ENCODE measurements at regions not wholly inside any gene's neighbourhood (a gene's known extent, or its start where the extent isn't known, plus 50 kb on each side); places are given as distances from the start of the nearest gene placed in this dataset.

DNA sequence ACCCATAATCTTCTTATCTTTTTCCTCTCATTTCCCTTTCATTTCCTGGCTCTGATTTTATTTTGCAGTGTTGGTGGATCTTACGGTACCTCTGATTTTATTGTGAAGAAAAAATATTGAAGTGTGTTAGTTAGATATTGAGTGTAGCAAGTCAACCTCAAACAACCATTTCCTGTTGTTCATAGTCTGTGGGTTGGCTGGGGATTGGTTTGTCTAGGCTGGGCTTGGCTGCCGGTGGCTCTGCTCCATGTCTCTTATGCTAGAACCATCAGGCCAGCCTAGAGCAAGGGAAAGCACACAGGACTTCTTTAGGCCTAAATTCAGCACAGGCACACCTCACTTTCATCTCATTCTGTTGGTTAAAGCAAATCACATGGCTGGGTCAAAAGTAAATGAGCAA is 383.1 kb upstream of the LCORL start:
- no peaks in the 10 kb centered on the region for H3K36me3 ChIP-seq (ENCODE audit: insufficient read depth, low read length)
- H3K4me3 ChIP-seq (ENCODE audit: low read depth in 1 of 2, low read length in 2 of 2) = no peak overlapping the region
- no peaks in the 10 kb centered on the region for H3K4me1 ChIP-seq (ENCODE audit: insufficient read depth, low read length)
- H3K9me3 ChIP-seq (ENCODE audit: low read length) = no peaks in the 10 kb centered on the region
- H3K27ac ChIP-seq (ENCODE audit: low read depth, low read length) = no peak overlapping the region
- H3K27me3 ChIP-seq (ENCODE audit: control insufficient read depth in 1 of 2, insufficient read depth in 2 of 2, low read length in 2 of 2) = no peaks in the 10 kb centered on the region
- no peak overlapping the region for H3K9ac ChIP-seq (ENCODE audit: low read length)

GRCh38 chr4:18403327-18403726 is 381.8 kb upstream of the LCORL start:
- H3K27ac ChIP-seq (ENCODE audit: low read depth, low read length) = no peak overlapping the region
- H3K27me3 ChIP-seq (ENCODE audit: control insufficient read depth in 1 of 2, insufficient read depth in 2 of 2, low read length in 2 of 2) = no peaks in the 10 kb centered on the region
- H3K36me3 ChIP-seq (ENCODE audit: insufficient read depth, low read length) = no peaks in the 10 kb centered on the region
- H3K4me3 ChIP-seq (ENCODE audit: low read depth in 1 of 2, low read length in 2 of 2) = no peak overlapping the region
- H3K9ac ChIP-seq (ENCODE audit: low read length) = no peak overlapping the region
- no peaks in the 10 kb centered on the region for H3K4me1 ChIP-seq (ENCODE audit: insufficient read depth, low read length)
- H3K9me3 ChIP-seq (ENCODE audit: low read length) = no peaks in the 10 kb centered on the region

DNA sequence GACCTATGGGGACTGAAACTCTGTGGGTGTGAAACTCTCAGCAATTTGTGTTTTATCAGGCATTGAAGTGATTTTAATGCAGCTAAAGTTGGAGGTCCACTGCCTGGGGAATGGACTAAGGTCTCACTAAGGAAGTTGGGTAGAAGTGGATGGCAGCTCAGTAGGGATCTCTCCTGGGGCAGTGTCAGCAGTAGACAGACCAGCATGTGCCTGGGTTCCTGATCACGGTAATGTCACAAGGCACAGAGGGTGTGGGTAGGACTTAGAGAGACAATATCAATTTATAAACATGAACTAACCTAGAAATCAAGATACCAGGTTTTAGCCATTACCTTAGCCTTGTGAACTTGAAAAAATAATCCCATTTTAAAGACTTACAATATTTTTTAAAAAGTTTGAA is 380.3 kb upstream of the LCORL start:
- no peak overlapping the region for H3K9ac ChIP-seq (ENCODE audit: low read length)
- H3K27ac ChIP-seq (ENCODE audit: low read depth, low read length) = no peak overlapping the region
- H3K9me3 ChIP-seq (ENCODE audit: low read length) = no peaks in the 10 kb centered on the region
- H3K27me3 ChIP-seq (ENCODE audit: control insufficient read depth in 1 of 2, insufficient read depth in 2 of 2, low read length in 2 of 2) = no peaks in the 10 kb centered on the region
- H3K4me1 ChIP-seq (ENCODE audit: insufficient read depth, low read length) = no peaks in the 10 kb centered on the region
- H3K4me3 ChIP-seq (ENCODE audit: low read depth in 1 of 2, low read length in 2 of 2) = no peak overlapping the region
- no peaks in the 10 kb centered on the region for H3K36me3 ChIP-seq (ENCODE audit: insufficient read depth, low read length)

- Histone ChIP-seq H3K36me3 (ENCODE audit: insufficient read depth, low read length) (no peaks in the 10 kb centered on the region), H3K9ac (ENCODE audit: low read length) (no peak overlapping the region), H3K27ac (ENCODE audit: low read depth, low read length) (no peak overlapping the region), H3K4me3 (ENCODE audit: low read depth in 1 of 2, low read length in 2 of 2) (no peak overlapping the region), H3K4me1 (ENCODE audit: insufficient read depth, low read length) (no peaks in the 10 kb centered on the region), H3K9me3 (ENCODE audit: low read length) (no peaks in the 10 kb centered on the region), H3K27me3 (ENCODE audit: control insufficient read depth in 1 of 2, insufficient read depth in 2 of 2, low read length in 2 of 2) (no peaks in the 10 kb centered on the region)
Measured at GRCh38 chr4:18401425-18401824, 379.9 kb upstream of the LCORL start.

- H3K27me3 ChIP-seq (ENCODE audit: control insufficient read depth in 1 of 2, insufficient read depth in 2 of 2, low read length in 2 of 2) = no peaks in the 10 kb centered on the region
- no peaks in the 10 kb centered on the region for H3K36me3 ChIP-seq (ENCODE audit: insufficient read depth, low read length)
- no peaks in the 10 kb centered on the region for H3K4me1 ChIP-seq (ENCODE audit: insufficient read depth, low read length)
- H3K4me3 ChIP-seq (ENCODE audit: low read depth in 1 of 2, low read length in 2 of 2) = no peak overlapping the region
- no peak overlapping the region for H3K9ac ChIP-seq (ENCODE audit: low read length)
- H3K27ac ChIP-seq (ENCODE audit: low read depth, low read length) = no peak overlapping the region
- no peaks in the 10 kb centered on the region for H3K9me3 ChIP-seq (ENCODE audit: low read length)
Measured at GRCh38 chr4:18398661-18399060, 377.1 kb upstream of the LCORL start.

DNA sequence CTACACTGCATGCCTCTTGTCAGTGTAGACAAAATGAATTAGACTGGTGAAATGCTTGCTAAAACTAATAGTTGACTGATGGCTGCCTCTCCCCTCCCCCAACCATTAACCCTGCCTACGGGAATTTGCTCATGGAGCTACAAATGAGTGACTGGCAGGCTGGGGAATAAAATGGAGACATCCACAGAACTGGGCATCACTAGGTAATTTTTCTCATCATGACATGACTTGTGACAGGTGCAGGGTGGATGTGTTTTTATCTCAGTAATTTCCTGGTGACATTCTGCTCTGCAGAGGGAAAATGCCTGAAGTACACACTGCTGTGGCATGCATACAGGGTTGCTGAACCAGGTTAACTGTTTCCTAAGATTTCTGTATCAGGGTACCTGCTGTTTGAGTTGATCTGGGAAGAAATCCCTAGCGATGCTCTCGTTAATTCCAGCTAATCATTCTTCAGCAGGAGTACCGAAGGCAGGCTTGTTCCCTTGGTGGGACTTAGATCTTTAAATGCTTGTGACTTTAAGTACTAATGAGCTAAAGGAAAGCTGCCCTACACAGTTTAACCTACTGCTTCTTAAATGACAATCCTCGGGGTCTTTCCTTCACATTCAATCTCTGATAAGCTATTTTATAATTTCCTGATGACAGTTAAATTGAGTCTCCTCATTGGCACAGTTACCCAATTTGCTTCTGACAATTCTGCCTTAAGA is 376.3 kb upstream of the LCORL start:
- H3K4me1 ChIP-seq (ENCODE audit: insufficient read depth, low read length) = no peaks in the 10 kb centered on the region
- H3K9me3 ChIP-seq (ENCODE audit: low read length) = no peaks in the 10 kb centered on the region
- no peaks in the 10 kb centered on the region for H3K27me3 ChIP-seq (ENCODE audit: control insufficient read depth in 1 of 2, insufficient read depth in 2 of 2, low read length in 2 of 2)

GRCh38 chr4:18394656-18395055 is 373.1 kb upstream of the LCORL start:
- no peaks in the 10 kb centered on the region for H3K9me3 ChIP-seq (ENCODE audit: low read length)
- no peaks in the 10 kb centered on the region for H3K36me3 ChIP-seq (ENCODE audit: insufficient read depth, low read length)
- no peak overlapping the region for H3K27ac ChIP-seq (ENCODE audit: low read depth, low read length)
- no peaks in the 10 kb centered on the region for H3K4me1 ChIP-seq (ENCODE audit: insufficient read depth, low read length)
- H3K9ac ChIP-seq (ENCODE audit: low read length) = no peak overlapping the region
- no peak overlapping the region for H3K4me3 ChIP-seq (ENCODE audit: low read depth in 1 of 2, low read length in 2 of 2)
- no peaks in the 10 kb centered on the region for H3K27me3 ChIP-seq (ENCODE audit: control insufficient read depth in 1 of 2, insufficient read depth in 2 of 2, low read length in 2 of 2)

More for the DNA sequence above, 376.3 kb upstream of the LCORL start:
- H3K27ac ChIP-seq (ENCODE audit: low read depth, low read length) = no peak overlapping the region
- H3K4me3 ChIP-seq (ENCODE audit: low read depth in 1 of 2, low read length in 2 of 2) = no peak overlapping the region
- no peak overlapping the region for H3K9ac ChIP-seq (ENCODE audit: low read length)
- H3K36me3 ChIP-seq (ENCODE audit: insufficient read depth, low read length) = no peaks in the 10 kb centered on the region

- H3K9me3 ChIP-seq (ENCODE audit: low read length) = no peaks in the 10 kb centered on the region
Measured at GRCh38 chr4:18391354-18391728, 369.8 kb upstream of the LCORL start.

DNA sequence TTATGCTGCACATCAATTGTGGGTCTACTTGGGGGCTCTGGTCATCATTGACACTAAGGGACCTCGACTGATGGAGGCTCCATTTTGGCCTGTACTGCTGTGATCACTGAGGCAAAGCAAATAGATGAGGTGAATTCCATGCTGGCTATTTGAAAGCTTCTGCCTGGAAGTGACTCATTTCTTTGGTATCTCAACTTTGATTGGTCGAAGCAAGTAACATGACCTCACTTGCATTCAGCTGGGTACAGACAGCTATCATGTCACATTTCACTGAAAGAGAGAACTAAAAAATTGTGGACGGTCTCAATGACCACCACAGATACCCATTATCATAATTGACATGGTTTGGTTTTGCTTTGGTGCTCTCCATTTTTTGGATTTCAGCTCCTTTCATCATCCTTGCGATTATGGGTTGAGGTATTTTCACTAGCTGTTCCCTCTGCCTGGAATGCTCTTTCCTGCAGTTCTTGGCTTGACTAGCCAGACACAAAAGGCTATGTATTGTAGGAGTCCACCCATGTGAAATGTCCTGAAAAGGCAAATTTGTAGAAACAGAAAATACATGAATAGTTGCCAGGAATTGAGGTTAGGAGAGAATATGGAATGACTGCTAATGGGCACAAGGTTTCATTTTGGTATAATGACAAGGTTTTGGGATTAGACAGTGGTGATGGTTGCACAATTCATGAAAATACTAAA is 369.2 kb upstream of the LCORL start:
- no peak overlapping the region for H3K9ac ChIP-seq (ENCODE audit: low read length)
- H3K27me3 ChIP-seq (ENCODE audit: control insufficient read depth in 1 of 2, insufficient read depth in 2 of 2, low read length in 2 of 2) = no peaks in the 10 kb centered on the region
- H3K4me3 ChIP-seq (ENCODE audit: low read depth in 1 of 2, low read length in 2 of 2) = no peak overlapping the region
- H3K36me3 ChIP-seq (ENCODE audit: insufficient read depth, low read length) = no peaks in the 10 kb centered on the region
- H3K9me3 ChIP-seq (ENCODE audit: low read length) = no peaks in the 10 kb centered on the region
- H3K27ac ChIP-seq (ENCODE audit: low read depth, low read length) = no peak overlapping the region
- no peaks in the 10 kb centered on the region for H3K4me1 ChIP-seq (ENCODE audit: insufficient read depth, low read length)

More at GRCh38 chr4:18391354-18391728, 369.8 kb upstream of the LCORL start:
- no peaks in the 10 kb centered on the region for H3K27me3 ChIP-seq (ENCODE audit: control insufficient read depth in 1 of 2, insufficient read depth in 2 of 2, low read length in 2 of 2)
- H3K4me1 ChIP-seq (ENCODE audit: insufficient read depth, low read length) = no peaks in the 10 kb centered on the region
- H3K9ac ChIP-seq (ENCODE audit: low read length) = no peak overlapping the region
- H3K4me3 ChIP-seq (ENCODE audit: low read depth in 1 of 2, low read length in 2 of 2) = no peak overlapping the region
- H3K36me3 ChIP-seq (ENCODE audit: insufficient read depth, low read length) = no peaks in the 10 kb centered on the region
- no peak overlapping the region for H3K27ac ChIP-seq (ENCODE audit: low read depth, low read length)

- Histone ChIP-seq H3K4me3 (ENCODE audit: low read depth in 1 of 2, low read length in 2 of 2) (no peak overlapping the region), H3K4me1 (ENCODE audit: insufficient read depth, low read length) (no peaks in the 10 kb centered on the region), H3K27me3 (ENCODE audit: control insufficient read depth in 1 of 2, insufficient read depth in 2 of 2, low read length in 2 of 2) (no peaks in the 10 kb centered on the region), H3K36me3 (ENCODE audit: insufficient read depth, low read length) (no peaks in the 10 kb centered on the region), H3K27ac (ENCODE audit: low read depth, low read length) (no peak overlapping the region), H3K9me3 (ENCODE audit: low read length) (no peaks in the 10 kb centered on the region), H3K9ac (ENCODE audit: low read length) (no peak overlapping the region)
Measured at GRCh38 chr4:18389115-18389514, 367.6 kb upstream of the LCORL start.

GRCh38 chr4:18388039-18388438 is 366.5 kb upstream of the LCORL start:
- no peak overlapping the region for H3K9ac ChIP-seq (ENCODE audit: low read length)

DNA sequence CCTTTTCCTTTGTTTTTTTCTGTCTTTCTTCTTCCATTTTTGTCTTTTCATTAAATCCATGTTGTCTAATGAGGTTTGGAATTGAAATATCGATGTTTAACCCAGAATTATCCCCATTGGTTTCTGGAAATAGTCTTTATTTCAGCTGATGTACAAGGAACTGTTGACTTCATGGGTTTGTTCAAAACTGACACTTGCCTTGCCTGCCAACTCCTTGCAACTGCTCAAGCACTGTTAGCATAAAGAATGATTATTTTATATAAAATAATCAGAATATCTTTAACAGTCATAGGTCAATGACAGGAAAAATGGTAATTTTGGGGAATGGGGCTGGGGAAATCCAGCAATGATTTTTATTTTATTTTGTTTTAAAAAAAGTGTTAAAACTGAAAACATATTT is 359.6 kb upstream of the LCORL start:
- no peaks in the 10 kb centered on the region for H3K36me3 ChIP-seq (ENCODE audit: insufficient read depth, low read length)
- no peaks in the 10 kb centered on the region for H3K27me3 ChIP-seq (ENCODE audit: control insufficient read depth in 1 of 2, insufficient read depth in 2 of 2, low read length in 2 of 2)
- no peak overlapping the region for H3K9ac ChIP-seq (ENCODE audit: low read length)
- no peak overlapping the region for H3K27ac ChIP-seq (ENCODE audit: low read depth, low read length)
- H3K4me1 ChIP-seq (ENCODE audit: insufficient read depth, low read length) = no peaks in the 10 kb centered on the region
- no peak overlapping the region for H3K4me3 ChIP-seq (ENCODE audit: low read depth in 1 of 2, low read length in 2 of 2)
- no peaks in the 10 kb centered on the region for H3K9me3 ChIP-seq (ENCODE audit: low read length)

More at GRCh38 chr4:18388039-18388438, 366.5 kb upstream of the LCORL start:
- Histone ChIP-seq H3K4me3 (ENCODE audit: low read depth in 1 of 2, low read length in 2 of 2) (no peak overlapping the region), H3K4me1 (ENCODE audit: insufficient read depth, low read length) (no peaks in the 10 kb centered on the region), H3K9me3 (ENCODE audit: low read length) (no peaks in the 10 kb centered on the region), H3K36me3 (ENCODE audit: insufficient read depth, low read length) (no peaks in the 10 kb centered on the region), H3K27ac (ENCODE audit: low read depth, low read length) (no peak overlapping the region), H3K27me3 (ENCODE audit: control insufficient read depth in 1 of 2, insufficient read depth in 2 of 2, low read length in 2 of 2) (no peaks in the 10 kb centered on the region)
